ENCODE measurements at regions not wholly inside any gene's neighbourhood (a gene's known extent, or its start where the extent isn't known, plus 50 kb on each side); places are given as distances from the start of the nearest gene placed in this dataset.

DNA sequence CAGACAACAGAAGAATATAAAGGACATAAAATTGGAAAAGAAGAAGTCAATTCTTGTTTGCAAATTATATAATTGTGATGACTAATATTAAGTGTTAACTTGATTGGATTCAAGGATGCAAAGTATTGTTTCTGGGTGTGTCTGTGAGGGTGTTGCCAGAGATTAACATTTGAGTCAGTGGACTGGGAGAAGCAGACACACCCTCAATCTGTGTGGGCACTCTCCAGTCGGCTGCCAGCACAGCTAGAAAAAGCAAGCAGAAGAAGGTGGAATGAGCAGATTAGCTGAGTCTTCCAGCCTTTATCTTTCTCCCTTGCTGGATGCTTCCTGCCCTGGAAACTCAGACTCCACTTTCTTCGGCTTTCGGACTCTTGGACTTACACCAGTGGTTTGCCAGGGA, 51.7 kb downstream of the UBE2NL start:
- H3K27me3 ChIP-seq = no peaks in the 10 kb centered on the region
- TF ChIP-seq POLR2A (IDR thresholded peaks at IDR 0.05) = no peak
- TF ChIP-seq, protein P1, sequence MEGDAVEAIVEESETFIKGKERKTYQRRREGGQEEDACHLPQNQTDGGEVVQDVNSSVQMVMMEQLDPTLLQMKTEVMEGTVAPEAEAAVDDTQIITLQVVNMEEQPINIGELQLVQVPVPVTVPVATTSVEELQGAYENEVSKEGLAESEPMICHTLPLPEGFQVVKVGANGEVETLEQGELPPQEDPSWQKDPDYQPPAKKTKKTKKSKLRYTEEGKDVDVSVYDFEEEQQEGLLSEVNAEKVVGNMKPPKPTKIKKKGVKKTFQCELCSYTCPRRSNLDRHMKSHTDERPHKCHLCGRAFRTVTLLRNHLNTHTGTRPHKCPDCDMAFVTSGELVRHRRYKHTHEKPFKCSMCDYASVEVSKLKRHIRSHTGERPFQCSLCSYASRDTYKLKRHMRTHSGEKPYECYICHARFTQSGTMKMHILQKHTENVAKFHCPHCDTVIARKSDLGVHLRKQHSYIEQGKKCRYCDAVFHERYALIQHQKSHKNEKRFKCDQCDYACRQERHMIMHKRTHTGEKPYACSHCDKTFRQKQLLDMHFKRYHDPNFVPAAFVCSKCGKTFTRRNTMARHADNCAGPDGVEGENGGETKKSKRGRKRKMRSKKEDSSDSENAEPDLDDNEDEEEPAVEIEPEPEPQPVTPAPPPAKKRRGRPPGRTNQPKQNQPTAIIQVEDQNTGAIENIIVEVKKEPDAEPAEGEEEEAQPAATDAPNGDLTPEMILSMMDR (IDR thresholded peaks at IDR 0.05) = no peak
- WGBS (ENCODE audit: insufficient coverage, low coverage, low lambda C conversion rate, missing lambda C conversion rate) = 76% methylated on average over 2 of the region's 3 CpGs
- H3K9me3 ChIP-seq = no peaks in the 10 kb centered on the region
- ATAC-seq (no peak), DNase-seq (no peak)
- no peaks in the 10 kb centered on the region for H3K4me1 ChIP-seq
- intact Hi-C loops (cut with DNase I) = no loop called here
- H3K27ac ChIP-seq = no peak overlapping the region
- no peaks in the 10 kb centered on the region for H3K36me3 ChIP-seq
- H3K4me3 ChIP-seq = no peak overlapping the region

DNA sequence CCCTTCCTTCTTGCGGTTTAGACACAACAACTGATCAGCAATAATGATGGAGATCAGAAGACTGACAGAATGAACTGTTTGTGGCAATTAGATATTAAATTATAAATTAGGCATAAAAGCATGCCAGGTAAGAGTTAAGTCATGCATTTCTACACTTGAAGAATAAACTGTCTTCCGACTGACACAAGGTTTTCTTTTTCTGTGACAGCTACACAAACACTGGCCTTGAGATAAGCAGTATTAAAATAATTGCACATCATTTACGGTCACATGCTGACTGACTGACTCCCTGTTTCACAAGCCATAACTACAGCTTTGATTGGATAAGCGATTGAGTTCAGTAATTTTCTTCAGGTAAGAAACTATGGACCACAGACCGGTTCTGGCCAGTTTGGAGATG, 56.2 kb downstream of the UBE2NL start:
- no peak for ATAC-seq
- H3K4me1 ChIP-seq = no peaks in the 10 kb centered on the region
- H3K27me3 ChIP-seq = no peaks in the 10 kb centered on the region
- no peaks in the 10 kb centered on the region for H3K9me3 ChIP-seq
- no peak for DNase-seq
- H3K4me3 ChIP-seq = no peak overlapping the region
- H3K27ac ChIP-seq = no peak overlapping the region
- no peaks in the 10 kb centered on the region for H3K36me3 ChIP-seq
- TF ChIP-seq, protein P1 (IDR thresholded peaks at IDR 0.05) = no peak
- TF ChIP-seq POLR2A (IDR thresholded peaks at IDR 0.05) = no peak
- WGBS (ENCODE audit: insufficient coverage, low coverage, low lambda C conversion rate, missing lambda C conversion rate) = 56% methylated on average over 5 of the region's 5 CpGs
- intact Hi-C loops (cut with DNase I) = no loop called here

DNA sequence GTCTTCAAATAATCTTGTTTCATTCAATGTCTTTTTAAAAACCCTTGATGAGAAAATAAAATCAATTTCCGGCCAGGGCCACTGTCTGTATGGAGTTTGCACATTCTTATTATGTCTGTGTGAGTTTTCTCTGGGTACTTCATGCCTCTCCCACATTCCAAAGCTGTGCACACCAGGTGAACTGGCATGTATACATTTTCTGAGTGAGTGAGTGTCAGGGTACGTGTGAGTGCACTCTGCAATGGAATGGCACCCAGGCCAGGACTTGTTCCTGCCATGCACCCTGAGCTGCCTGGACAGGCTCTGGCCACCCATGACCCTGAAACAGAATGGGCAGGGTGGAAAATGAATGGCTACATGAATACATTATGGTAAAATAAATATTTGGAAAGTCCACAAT, 61.3 kb downstream of the UBE2NL start:
- Histone ChIP-seq H3K27me3 (no peaks in the 10 kb centered on the region), H3K9me3 (no peaks in the 10 kb centered on the region), H3K36me3 (no peaks in the 10 kb centered on the region), H3K27ac (no peak overlapping the region), H3K4me3 (no peak overlapping the region), H3K4me1 (no peaks in the 10 kb centered on the region)
- no peak for TF ChIP-seq POLR2A (IDR thresholded peaks at IDR 0.05)
- TF ChIP-seq, protein P1 (IDR thresholded peaks at IDR 0.05) = no peak
- WGBS (ENCODE audit: insufficient coverage, low coverage, low lambda C conversion rate, missing lambda C conversion rate) = 21% methylated on average over 2 of the region's 2 CpGs
- ATAC-seq = no peak
- intact Hi-C loops (cut with DNase I) = no loop called here
- DNase-seq = no peak

DNA sequence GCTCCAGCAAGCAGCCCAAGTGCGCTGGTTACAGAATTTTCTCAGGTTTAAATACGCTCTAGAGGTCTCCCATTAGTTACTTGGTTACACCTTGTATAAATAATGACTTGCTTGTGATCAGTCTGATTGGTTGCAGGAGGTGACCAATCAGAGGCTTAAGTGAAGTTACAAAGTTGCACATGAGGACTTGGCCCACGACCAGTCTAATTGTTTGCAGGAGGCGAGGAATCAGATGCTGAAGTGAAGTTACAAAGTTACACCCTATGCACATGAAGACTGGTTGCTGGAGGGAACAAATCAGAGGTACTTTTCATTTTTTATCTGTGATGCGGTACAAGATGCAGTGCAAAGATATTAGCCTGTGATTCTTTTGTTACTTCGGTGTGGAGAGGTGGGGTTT, 80.7 kb downstream of the UBE2NL start:
- no peak for ATAC-seq

More for the DNA sequence above, 80.7 kb downstream of the UBE2NL start:
- no peaks in the 10 kb centered on the region for H3K27me3 ChIP-seq
- no peaks in the 10 kb centered on the region for H3K36me3 ChIP-seq
- intact Hi-C loops (cut with DNase I) = no loop called here
- no peak for DNase-seq
- TF ChIP-seq, protein P1 (IDR thresholded peaks at IDR 0.05) = no peak
- no peak for TF ChIP-seq POLR2A (IDR thresholded peaks at IDR 0.05)
- H3K27ac ChIP-seq = no peak overlapping the region
- 44% methylated on average over 6 of the region's 6 CpGs for WGBS (ENCODE audit: insufficient coverage, low coverage, low lambda C conversion rate, missing lambda C conversion rate)
- no peak overlapping the region for H3K4me3 ChIP-seq
- no peaks in the 10 kb centered on the region for H3K9me3 ChIP-seq
- no peaks in the 10 kb centered on the region for H3K4me1 ChIP-seq

All from right lobe of liver (tissue), 6 donors.